AG10803 (cell line): ENCODE measurements at regions not wholly inside any gene's neighbourhood (a gene's known extent, or its start where the extent isn't known, plus 50 kb on each side); places are given as distances from the start of the nearest gene placed in this dataset.

Experiments
- DNase-seq: peaks from one replicate; pipeline ENCODE4 v3.0.0; 2010; ENCODE audit warnings: low read depth
- H3K4me3 ChIP-seq: 2 replicates; pipeline ENCODE4 v1.5.1; 2011; ENCODE audit warnings: mild to moderate bottlenecking, low read length, control low read depth
- CTCF ChIP-seq: conservative IDR thresholded peaks from 2 replicates; pipeline ENCODE4 v1.5.1; 2011; ENCODE audit warnings: mild to moderate bottlenecking, low read length, control low read depth, inconsistent platforms

- no peak for DNase-seq
- no peak overlapping the region for H3K4me3 ChIP-seq
- no peak for TF ChIP-seq CTCF
Measured at GRCh38 chr4:163755013-163755412, 260.5 kb downstream of the TMA16 start.

- TF ChIP-seq CTCF: no peak
- no peak for DNase-seq
- no peak overlapping the region for H3K4me3 ChIP-seq
Measured at GRCh38 chr4:163757219-163757618, 262.7 kb downstream of the TMA16 start.

GRCh38 chr4:163758032-163758431 is 263.5 kb downstream of the TMA16 start:
- no peak for DNase-seq
- no peak for TF ChIP-seq CTCF
- H3K4me3 ChIP-seq: no peak overlapping the region

GRCh38 chr4:163762741-163763140 is 268.3 kb downstream of the TMA16 start:
- H3K4me3 ChIP-seq: no peak overlapping the region
- TF ChIP-seq CTCF: no peak
- DNase-seq: no peak

GRCh38 chr4:163764569-163764968 is 270.1 kb downstream of the TMA16 start:
- TF ChIP-seq CTCF: no peak
- DNase-seq: no peak
- no peak overlapping the region for H3K4me3 ChIP-seq

- DNase-seq: no peak
- no peak overlapping the region for H3K4me3 ChIP-seq
- no peak for TF ChIP-seq CTCF
Measured at GRCh38 chr4:163768014-163768413, 273.5 kb downstream of the TMA16 start.

GRCh38 chr4:163772238-163772637 is 277.7 kb downstream of the TMA16 start:
- no peak for TF ChIP-seq CTCF
- DNase-seq: no peak
- no peak overlapping the region for H3K4me3 ChIP-seq
